Right lobe of liver (tissue), 4 donors: ENCODE measurements at regions not wholly inside any gene's neighbourhood (a gene's known extent, or its start where the extent isn't known, plus 50 kb on each side); places are given as distances from the start of the nearest gene placed in this dataset.

ENCODE experiments used
- CTCF ChIP-seq, 4 donors: fragments of 200-600 bp in 3 of 4; fragments of 450-650 bp in 1 of 4; IDR thresholded peaks; one replicate each; pipeline versions ENCODE4 v1.5.1 to v1.8.0; 2016 to 2022; ENCODE audit warnings: antibody characterized with exemption in 4 of 4, mild to moderate bottlenecking in 2 of 4
- POLR2A ChIP-seq: fragments of 450-650 bp; IDR thresholded peaks from one replicate; pipeline ENCODE4 v1.6.1; 2017; ENCODE audit warnings: antibody characterized with exemption, mild to moderate bottlenecking
- donor health status: DM: no; HTN: no; CAD: no.
- donor health status: DM: no; HTN: no; CAD: no.
- donor health status: DM: no; HTN: yes; CAD: no.

GRCh38 chr15:37372064-37372463 lies 271.7 kb upstream of the MEIS2 start:
- TF ChIP-seq CTCF (IDR thresholded peaks at IDR 0.05): no peak
- no peak for TF ChIP-seq POLR2A
